ENCODE measurements at regions not wholly inside any gene's neighbourhood (a gene's known extent, or its start where the extent isn't known, plus 50 kb on each side); places are given as distances from the start of the nearest gene placed in this dataset.
"Not testable (repeated sequence)": the region's sequence is repeated elsewhere in the genome, so short reads cannot be mapped to it uniquely, and the experiment has no call there.

DNA sequence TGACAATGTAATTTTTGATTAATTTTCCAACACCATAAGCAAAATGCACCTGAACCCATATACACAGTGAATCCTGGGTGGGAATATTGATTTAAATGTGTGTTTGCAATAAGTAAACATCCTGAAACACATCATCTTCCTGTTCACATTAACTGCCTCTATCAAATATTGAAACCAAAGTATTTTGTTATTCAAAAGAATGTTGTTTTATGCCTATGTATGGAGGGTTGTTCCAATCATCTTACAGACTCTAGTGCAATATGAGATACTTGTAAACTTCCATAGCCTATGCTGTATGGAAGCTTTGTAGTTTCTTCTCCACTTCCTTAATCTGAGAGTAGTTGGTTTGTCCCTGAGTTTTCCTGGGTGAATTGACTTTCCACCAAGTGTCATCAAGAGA is 105.4 kb upstream of the SLC7A11 start:
- no peak for DNase-seq

DNA sequence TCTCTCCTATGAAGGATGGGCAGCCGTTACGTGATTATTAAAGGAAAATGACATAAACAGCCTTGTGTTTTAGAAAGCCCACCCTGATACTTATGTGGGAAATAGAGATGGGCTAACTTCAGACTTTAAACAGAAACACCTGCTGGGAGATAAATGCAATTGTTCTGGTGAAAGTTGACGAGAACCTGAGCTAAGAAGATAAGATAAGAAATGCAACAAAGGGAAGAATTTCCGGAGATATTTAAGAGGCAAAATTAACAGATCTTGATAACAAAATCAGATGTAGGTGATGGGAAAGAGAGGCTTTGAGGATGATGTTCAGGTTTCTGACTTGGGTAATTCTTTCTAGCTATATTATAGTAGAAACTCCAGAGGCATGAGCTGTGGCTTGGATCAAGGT is 102.7 kb upstream of the SLC7A11 start:
- DNase-seq: no peak

DNA sequence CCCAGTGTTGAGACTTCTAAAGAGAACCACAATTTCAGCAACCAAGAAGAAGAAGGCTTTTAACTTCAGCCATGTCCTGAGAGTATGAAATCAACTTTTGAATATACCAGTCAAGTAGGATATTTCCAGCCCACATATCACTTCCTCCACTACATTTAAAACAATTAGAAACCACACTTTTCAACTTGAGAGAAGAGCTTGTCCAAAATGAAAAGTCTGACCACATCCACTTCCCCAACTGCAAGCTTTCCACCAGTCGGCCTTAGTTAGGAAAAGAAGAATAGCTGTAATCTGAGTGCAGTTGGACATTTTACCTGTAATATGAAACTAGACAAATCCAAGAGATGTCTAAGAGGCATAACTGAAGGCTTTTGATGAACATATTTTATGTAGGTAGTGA is 101.9 kb upstream of the SLC7A11 start:
- no peak for DNase-seq

DNA sequence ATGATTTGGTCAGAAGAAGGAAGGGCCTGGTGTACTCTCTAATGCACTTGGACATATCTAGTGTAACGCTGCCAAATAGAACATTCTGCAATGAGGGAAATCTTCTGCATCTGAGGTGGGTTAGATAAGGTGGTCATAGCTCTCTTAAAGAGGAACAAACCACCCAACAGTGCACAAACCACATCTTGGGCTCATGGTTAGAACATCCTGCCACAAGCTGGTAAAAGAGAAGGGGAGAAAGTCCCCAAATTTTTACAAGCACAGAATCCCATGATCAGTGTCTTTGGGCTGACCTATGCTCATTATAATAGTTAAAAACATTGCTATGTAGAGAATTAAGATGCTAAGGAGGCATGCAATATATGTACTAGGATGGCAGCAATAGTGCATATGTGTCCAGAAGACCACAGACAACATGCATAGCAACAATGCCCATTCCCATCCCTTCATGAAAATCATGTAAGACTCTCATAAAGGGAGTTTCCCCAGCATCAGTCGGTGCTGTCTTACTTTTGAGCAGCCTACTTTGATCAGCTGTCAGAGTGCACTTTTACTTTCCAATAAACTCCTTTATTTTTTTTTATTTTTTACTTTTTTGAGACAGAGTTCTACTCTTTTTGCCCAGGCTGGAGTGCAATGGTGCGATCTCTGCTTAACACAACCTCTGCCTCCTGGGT is 99.7 kb upstream of the SLC7A11 start:
- DNase-seq: no peak

DNA sequence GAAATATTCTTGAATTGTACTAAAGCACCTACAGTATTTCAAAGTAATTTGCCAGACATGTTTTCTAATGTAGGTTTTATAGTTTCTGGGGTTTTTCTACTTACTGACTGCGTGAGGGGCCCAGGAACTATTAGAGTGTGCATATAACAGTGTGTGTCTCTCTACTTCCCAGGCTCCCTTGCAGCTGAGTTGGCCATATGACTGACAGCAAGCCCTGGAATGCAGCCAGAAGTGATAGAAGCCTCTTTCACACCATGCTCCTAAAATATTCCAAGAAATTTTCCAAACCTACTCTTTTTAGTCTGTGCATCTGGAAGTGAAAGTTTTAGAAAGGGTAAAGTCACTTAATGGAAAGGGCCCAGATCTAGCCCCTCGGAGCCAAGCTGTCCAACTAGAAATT is 96.7 kb upstream of the SLC7A11 start:
- no peak for DNase-seq

DNA sequence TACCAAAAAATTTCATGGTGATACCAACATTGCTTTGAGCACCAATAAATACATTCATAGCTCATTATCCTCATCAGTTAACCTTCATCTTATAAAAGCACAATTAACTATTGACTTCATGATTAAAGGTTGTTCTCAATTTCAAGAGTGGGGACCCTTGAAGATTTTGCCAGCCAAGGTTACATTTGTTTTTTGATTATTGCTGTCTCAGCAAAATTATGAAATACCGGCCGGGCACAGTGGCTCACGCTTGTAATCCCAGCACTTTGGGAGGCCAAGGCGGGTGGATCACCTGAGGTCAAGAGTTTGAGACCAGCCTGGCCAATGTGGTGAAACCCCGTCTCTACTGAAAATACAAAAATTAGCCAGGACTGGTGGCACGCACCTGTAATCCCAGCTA is 96.1 kb upstream of the SLC7A11 start:
- not testable (repeated sequence) for DNase-seq

DNA sequence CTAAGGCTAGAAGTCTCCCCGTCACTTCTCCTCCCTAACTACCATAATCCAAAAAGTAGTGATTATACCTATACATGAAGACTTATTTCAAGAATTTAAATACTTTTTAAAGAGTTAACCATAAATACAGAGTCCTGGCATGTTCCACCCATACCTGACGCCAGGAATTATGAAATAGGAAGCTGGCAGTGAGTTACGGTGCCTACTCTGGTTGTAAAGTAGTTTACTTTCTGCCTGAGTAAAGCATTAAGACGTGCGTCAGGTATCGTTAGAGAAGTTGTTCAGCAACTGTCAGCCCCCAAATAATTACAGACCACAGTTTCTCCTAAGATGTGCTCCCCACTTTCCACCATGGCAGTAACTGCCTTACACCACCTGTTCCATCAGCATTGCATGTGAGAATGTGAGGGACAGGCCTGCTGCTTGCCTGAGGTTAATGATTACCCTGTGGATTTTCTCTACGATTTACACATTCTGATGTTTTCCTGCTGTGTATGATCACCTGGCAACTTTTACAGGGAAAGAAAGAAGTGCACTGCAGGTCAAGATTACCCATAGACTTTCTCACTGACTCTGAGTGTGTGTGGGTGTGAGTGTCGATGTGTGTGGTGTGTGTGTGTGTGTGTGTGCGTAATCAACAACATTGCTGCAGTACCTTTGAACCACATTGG is 92.3 kb upstream of the SLC7A11 start:
- DNase-seq: no peak

DNA sequence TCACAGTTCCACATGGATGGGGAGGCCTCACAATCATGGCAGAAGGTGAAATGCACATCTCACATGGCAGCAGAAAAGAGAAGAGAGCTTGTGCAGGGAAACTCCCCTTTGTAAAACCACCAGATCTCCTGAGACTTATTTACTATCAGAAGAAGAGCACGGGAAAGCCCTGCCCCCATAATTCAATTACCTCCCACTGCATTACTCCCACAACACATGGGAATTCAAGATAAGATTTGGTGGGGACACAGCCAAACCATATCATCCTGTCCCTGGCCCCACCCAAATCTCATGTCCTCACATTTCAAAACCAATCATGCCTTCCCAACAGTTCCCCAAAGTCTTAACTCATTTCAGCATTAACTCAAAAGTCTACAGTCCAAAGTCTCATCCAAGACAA is 90.3 kb upstream of the SLC7A11 start:
- DNase-seq: not testable (repeated sequence)

DNA sequence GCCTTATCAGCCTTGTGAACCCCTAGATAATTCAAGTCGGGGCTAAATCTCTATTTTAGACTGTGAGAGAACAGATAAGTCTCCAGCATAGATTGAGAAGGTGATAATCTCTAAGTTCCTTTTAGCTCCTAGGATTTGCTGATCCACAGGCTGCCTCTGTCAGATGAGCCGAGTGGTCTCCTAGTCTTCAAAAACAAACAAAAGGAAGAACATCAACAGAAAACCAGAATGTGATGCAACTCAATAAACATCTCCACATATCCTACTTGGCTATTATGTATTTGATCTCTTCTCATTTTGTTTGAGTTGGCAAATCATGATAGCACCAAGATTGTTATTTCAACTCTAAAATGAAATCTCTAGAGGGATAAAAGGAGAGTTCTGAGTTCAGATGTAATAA is 88.4 kb upstream of the SLC7A11 start:
- DNase-seq: no peak

DNA sequence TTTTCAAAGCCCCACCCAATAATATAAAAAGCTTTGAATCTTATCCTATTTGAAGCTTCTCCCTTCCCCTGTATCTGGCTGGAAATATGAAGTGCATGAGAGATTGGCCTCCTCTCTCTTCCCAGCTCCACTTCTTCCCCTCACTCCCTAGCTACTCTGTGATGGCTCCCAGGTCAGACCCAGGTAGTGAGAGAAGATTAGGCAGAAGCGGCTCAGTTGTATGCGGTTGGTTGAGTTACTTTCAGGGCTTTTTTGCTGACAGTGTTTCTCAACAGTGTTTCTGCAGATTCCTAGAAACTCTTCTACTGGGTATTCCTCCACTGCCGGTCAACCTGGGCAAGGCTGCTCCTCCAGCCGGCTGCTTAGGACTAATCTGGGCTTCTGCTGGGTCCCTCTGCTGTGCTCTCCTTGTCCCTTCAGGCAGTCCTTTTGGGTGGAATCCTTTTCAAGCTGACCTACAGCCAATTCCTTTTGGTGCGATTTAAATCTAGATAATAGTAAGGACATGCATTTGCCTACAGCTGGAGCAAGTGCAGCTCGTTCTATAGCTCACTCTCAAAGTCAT is 87.4 kb upstream of the SLC7A11 start:
- no peak for DNase-seq

DNA sequence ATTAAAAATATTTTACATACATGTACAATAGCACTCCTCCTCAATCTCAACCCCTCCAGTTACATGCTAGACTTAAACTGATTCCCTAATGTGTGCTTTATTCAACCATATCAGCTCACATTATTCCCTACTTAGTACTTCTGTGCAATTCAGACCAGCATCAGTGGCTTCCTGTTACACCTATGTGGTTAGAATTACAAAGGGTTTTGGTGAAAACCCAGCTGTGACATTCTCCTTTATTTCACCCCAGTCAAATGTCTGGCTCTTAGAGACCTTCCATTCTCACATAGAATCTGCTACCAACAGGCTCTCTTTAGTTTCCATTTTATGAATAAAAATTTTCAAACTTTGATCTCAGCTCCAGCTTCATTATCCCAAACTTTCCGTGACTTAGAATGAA is 85.2 kb upstream of the SLC7A11 start:
- DNase-seq: no peak

DNA sequence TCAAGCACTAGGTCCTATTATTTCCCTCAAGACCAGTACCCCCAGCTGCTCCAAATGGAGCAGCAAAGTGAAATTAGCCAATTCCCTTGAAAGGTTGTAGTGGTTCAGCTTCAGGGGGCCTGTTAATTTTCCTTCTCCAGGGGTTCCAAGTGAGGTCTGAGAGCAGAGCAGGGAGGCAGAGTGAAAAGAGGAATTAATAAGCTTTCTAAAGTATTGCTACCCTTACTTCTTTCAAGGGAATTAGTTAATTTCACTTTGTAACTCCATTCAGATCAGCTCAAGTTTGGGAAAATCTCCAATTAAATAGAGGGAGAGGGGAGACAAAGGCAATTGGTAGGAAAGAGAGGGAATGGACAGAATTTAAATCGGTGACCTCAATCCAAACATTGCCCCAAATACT is 78.7 kb upstream of the SLC7A11 start:
- DNase-seq: no peak

DNA sequence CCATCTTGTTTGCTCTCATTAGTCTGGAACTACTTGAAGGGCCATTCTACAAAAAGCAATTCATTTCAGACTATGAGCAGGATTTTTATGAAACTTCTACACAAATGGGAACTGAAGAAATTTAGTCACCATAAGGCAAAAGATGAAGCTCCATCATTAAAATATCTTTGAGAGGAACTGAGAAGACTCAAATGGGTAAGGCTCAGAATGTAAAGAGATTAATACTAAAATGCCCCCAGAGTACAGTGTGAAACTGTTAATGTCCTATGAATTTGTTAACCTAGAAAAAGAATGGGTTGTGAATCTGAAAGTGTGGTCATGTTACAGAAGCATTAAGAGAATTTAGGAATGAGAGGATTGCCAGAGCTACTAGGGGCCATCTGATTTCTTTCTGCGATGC is 77.9 kb upstream of the SLC7A11 start:
- DNase-seq: no peak

DNA sequence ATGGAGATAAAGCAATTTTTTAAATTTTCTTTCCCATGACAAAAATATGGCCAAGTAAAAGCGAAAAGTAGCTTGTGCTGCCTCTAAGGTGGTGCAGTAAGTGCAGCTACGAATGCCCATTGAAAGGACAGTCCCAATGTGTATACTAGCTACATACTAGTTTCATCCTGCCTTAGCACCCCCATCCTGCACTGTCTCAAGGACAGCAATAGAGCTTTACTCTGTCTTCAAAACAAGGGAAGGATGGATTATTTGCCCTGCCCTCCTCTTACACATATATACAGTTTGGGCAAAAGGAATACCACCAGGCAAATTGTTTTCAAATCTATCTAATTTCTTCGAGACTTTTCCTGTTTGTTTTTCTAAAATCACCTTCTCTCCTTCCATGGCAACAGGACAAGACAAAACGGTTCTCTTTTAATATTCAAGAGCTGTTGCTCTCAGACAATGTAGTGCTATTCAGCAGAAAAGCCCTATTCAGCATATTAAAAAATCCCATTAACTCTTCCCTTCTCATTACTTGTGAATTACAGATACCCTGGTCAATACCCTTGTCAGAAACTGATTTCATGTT is 75.1 kb upstream of the SLC7A11 start:
- no peak for DNase-seq

DNA sequence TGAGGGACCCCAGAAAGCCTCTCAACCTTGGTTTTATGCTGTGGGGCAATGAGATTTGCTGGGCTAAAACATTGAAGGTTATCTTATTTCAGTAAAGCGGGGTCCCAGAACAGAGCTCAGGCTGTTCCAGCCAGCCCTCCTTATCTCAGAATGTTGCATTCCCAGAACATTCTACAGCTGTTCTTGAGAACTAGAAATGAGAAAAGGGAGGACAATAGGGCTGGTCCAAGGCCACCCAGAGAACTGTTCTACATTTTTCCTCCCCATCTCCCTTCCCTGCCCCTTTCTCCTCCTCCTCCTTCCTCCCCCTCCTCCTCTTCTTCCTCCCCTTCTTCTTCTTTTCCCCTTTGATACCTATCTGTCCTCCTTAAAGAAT is 70.4 kb upstream of the SLC7A11 start:
- DNase-seq: no peak

DNA sequence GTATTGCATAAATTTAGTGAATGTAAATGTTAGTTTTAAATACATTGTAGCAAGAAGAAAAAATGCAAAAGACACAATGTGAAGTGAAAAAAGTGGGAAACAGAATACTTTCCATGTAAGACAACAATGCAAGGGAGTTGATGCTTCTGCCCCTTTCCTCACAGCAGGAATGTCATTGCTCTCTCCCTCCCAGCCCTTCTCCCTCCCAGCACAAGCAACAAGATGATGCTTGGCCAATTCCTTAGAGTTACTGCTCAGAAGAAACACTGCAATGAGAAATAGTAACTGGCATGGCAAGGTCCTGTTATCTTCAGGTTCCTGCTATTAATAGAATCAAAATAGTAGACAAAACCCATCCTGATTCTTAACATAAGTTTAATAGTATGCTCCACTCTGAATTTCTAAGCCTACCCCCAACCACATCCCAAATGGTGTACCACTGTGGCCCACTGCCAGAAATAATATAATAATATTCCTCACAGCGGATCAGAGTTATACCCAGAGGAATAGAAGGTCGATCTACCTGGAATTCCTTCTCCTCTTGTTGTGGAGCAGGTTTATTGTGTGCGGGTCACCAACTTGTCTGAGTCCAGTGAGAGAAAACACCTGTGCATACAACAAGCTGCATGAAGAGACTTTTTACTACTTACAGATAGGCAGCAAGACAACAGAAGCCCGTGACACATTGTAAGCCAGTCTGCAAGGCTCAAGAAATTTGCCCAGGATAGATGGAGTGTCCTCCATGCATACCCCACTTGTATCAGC is 69.8 kb upstream of the SLC7A11 start:
- DNase-seq: no peak

DNA sequence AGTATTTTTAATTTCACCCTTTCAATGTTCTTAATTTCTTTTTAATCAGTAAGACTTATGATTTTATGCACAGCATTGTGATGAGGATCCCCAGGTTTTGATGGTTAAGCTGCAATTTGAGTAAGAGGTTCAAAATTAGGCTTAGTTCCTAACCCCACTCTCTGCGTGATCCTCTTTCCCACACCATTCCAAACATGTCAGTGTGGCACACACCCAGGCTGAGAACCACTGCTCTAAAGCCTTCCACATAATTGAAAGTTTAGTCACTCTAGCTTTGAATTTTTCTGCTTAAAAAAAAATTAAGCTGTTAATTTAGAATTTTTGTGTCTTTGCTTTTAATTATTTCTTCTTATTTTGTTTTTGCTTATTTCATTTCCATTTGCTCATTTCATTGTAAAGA is 68.8 kb upstream of the SLC7A11 start:
- no peak for DNase-seq

DNA sequence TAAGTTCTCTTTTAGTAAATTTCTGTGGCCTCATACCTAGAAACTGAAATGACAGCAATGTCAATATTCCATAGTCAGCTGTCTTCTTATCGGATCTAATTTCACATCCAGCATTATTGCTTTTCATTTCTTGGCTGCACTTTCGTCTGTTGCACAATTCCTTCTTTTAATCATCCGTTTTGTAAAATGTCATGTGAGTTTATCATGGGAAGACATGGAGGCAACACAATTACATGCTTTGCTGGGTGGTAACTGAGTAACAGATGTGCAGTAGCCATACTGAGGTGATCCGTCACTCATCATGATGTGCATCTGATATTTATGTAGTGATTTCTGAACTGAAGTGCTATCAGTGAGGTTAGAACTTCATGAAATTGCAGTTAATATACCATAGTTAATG is 68.3 kb upstream of the SLC7A11 start:
- no peak for DNase-seq

DNA sequence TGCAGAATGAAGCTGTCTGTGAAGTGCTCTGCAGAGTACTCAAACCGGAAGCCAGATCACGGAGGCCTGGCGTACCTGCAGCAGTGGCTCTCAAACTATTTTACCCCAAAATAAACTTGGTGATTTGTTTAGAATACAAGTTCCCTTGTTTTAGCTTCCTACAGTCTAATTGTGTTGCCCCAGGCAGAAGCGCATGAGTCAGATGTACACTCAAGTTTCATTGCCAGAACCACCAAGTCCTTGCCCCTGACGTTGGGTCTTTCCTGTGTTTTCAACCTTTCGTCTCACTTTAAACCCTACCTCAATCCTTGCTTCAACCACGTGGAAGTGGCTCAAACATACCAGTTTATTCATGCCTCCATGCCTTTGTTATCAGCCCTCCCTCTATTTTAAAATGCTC is 66.2 kb upstream of the SLC7A11 start:
- DNase-seq: no peak

DNA sequence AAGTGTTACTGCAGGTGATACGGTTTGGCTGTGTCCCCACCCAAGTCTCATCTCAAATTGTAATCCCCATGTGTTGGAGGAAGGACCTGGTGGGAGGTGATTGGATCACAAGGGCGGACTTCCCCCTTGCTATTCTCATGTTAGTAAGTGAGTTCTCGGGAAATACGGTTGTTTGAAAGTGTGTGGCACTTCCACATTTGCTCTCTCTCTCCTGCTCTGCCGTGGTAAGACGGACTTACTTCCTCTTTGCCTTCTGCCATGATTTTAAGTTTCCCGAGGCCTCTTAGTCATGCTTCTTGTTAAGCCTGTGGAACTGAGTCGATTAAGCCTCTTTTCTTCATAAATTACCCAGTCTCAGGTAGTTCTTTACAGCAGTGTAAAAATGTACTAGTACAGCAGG is 65.2 kb upstream of the SLC7A11 start:
- DNase-seq: no peak

DNA sequence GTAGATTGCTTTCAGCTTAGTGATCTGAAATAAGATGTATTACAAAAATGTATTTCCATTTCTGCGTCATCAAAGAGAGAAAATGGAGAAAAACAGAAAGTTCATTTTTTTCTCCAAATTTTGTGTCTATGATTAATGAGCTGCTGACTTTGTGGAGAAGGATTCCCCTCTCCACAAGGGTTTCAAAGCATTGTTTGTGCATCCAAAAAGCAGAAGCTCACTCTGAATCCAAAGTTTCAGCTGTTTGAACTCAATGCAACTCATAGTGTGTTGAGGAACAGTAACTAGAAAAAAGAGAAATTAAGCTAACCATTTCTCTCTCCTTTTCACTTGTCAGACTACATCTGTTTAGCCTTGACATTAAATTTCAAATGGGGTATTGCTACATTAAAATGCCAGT is 62.9 kb upstream of the SLC7A11 start:
- DNase-seq: no peak

DNA sequence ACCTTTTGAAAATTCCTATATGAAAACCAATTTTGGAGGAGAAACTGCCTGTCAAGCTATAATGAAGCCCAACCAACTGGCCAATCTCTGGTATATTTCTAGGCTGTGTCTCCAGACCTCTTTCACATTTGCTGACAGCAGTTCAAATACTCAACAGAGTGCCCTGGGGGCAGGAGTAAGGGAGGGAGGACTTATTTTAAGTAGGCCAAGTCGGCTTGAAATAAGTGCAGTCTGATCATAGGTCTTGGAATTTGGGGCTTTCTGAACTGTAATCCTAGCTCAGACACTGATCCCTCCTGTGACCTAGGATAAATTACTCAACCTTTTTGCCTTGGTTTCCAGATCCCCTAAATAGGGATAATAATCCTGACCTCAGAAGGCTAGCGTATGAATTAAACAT is 59.4 kb upstream of the SLC7A11 start:
- no peak for DNase-seq

DNA sequence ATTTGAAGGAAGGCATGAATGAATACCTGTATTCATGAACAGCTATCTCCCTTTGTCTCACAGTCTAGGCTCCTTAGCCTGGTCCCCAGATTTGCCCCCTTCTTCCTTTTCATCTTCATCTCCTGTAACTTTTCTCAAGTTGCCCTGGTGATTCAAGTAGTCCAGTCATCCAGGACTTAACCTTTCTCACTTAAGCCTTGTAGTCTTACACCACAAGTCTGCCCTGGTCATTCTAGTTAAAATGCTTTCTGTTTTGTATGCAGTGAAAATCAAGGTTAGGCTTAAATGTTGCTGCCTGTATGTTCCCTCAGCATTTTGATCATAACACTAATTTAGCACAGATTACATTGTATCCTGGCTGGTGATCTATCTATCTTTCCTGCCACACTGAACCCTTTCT is 58.5 kb upstream of the SLC7A11 start:
- DNase-seq: no peak

DNA sequence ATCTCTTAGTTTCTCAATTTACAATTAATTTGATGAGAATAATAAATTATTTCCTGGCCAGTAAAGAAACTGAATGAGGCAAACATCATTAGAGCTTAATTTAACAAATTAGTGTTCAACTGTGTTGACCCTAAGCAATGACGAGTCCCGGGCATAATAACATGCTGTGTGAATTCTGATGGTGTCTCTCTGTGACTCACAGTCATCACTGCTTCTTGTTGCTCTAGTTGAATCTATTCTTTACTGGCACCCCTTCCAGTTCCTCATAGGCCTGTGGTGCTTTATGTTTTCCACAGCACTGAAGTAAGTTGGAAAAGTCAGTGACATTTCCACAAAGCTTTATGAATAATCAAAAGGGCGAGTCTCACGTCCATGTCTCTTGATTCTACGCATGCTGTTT is 57.7 kb upstream of the SLC7A11 start:
- no peak for DNase-seq

Measured in stimulated activated CD4-positive, alpha-beta T cell treated with anti-CD3 and anti-CD28 coated beads, Interleukin-2, amount 100 ng/mL, for 24 hours (primary cell).